HG03378 (cell line): ENCODE measurements at regions not wholly inside any gene's neighbourhood (a gene's known extent, or its start where the extent isn't known, plus 50 kb on each side); places are given as distances from the start of the nearest gene placed in this dataset.

ENCODE experiments used
- ATAC-seq: cut with Tn5 transposase; IDR thresholded peaks from one replicate; pipeline ENCODE4 v1.9.1; 2021; ENCODE audit warnings: mild to moderate bottlenecking, moderate library complexity; ENCODE audit not compliant: unreplicated experiment

DNA sequence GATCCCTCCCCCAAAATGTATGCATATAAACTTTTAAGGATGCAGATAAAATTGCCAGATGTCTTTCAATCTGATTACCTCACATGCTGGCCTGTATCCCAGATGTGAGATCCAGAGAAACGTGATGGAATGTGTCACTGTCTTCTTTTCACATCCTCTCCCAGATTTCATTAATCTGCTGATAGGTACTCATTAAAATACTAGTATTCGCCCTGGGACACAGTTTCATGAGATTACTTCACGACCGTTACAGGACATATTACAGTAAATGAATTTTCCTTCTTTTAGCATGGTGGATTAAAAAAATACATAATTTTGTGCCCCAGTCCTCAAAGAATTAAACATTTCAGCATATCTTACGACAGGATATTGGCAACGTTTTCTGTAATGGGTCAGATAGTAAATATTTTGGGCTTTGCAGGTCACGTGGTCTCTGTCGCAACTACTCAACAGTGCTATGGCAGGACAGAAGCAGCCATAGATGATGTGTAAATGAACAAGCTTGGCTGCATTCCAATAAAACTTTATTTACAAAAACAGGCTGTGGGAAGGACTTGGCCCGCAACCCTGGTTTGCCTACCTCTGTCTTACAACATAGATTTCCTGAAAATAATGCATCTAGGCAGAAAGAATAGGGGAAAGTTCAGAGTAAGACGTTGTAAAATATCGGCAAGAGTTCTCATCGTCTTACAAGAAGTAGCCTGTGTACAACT, 156.0 kb upstream of the DIO3 start:
- no peak for ATAC-seq

DNA sequence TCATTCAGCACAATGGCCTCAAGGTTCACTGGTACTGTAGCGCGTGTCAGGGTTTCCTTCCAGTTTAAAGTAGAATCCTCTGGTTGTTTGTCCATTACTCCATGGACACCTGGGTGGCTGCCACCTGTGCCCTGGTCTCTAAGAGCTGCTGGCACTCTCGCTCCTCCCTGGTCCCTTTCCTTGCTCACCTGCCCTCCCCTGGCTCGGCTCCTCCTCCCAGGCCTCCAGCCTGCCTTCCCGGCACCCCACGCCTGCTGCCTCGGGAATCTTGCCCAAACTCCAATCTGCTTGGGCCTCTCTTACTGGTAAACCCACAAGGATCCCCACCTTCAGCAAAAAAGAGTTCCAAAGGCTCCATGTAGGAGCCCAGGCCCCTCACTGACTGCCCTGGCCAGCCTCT, 154.4 kb upstream of the DIO3 start:
- no peak for ATAC-seq

DNA sequence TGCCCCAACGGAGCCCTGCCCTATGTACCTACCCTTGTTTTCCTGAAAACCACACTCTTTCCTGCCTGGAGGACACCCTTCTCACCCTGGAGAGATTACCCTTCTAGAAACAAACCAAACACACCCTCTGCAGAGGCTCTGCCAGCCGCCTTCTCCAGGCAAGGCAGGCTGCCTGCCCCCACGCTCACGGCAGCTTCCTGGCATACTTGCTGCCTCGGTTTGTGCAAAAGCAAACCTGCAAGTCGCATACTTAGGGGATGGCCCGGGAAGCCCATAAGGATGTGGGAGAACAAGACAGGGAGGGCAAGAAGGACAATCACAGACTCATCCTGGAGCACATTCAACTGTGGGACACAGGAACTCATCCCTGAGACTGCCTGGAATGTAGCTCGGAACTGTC, 154.0 kb upstream of the DIO3 start:
- no peak for ATAC-seq

DNA sequence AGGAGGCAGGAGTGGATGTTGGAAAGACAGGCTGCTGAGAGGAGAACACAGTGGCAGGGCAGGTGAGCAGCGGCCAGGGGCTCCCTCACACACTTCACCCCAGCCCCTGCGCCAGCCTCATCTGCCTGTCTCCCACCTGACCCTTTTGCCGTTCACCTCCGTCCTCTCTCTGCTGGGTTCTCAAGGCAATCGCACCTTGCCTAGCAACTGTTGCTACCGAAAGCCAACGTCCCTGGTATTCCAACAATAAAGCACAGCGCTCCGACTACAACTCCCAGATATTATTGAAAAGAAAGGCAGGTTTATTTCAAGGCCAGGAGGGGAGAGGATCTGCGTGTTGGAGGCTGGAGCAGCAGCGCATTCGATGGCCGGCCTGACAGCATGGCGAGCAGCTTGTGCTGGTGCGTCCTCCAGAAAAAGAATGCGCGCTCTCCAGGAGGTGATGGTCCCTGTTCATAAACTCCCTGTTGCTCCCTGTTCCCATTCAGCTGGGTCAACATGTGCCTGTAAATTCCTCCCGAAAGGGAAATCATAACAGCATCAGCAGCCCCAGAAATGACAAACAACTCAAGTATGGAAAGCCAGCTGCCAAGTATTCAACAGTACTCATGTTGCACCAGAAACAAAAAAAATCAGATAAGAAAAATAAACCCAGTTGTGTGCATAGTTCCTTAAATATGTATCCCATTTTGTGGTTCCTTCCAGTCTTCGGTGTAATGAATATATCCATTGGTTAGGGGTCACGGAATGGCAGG, 153.0 kb upstream of the DIO3 start:
- no peak for ATAC-seq

DNA sequence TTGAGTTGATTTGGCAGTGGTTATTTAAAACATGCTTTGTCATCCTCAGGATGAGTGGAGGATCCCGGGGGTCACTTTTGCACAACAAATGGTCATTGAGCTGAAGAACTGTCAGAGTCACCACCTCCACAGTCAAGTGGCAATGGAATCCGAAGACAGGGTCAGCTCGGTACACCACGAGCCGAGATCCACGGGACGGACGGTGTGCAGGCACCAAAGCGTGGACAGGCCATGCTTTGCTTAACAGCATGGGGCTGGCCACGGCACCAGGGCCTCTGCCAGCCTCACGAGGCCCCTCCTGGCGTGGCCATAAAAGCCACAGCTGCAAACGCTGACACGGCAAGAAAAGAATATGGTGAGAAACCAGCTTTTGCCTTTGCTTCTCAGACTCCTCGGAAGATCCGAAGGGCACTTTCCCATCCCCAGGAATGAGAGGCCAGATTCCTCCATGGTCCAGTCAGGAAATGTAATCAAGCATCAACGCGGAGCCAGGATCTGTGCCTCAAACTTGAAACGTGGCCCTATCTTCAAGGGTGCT, 152.2 kb upstream of the DIO3 start:
- ATAC-seq: no peak

DNA sequence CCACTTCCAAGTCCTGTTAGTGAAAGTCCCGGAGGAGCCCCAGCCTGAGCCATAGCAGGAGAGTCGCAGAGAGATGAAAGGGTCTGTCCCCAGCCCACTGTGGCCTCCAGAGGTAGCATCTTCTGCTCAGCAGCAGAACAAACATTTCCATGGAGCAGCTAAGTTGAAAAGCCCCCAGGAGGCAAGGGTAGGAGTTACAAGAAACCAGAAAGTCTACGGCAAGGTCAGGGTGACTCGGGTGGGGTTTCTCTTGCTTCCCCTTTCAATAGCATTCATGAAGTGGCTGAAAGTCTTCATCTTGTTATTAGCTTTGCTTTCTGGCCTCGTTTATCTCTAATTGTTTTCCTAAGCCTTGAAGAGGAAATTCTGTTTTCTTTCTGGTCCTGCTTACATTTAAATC, 151.2 kb upstream of the DIO3 start:
- ATAC-seq: no peak

DNA sequence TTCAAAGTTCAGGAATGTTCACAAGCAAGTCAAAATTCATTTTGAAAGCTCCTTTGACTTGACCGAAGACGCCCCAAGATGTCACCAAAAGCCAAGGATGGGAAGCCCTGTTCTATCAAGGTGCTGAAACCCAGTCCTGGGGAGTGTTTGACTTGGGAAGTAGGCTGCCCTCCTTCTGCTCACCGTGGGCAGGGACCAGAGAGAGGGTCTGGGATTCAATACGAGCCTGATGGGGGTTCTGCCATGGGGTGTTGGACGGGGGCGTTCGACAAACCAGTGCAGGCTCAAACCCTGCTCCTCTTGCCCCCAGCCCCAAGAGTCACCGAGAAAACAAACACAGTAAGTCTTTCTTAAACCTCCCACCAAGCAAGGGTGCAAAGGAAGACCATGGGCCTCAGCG, 150.1 kb upstream of the DIO3 start:
- no peak for ATAC-seq

DNA sequence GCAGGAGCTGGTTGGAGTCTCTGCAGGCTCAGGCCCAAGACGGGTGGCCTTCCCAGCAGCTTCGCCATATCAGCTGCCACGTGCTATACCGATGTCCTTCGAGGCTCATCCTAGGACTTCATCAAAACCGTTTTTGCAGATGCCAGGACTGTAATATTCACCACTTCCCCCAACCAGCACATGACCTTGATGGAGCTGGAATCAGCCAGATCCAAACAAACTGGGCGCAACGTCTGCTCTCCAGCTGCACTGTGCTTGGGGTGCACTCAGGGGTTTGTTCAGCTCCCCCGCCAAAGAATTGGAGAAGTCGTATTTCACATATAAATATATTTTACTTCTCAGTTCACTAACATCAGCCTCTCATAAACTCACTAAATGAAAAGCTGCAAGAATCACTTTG, 149.5 kb upstream of the DIO3 start:
- no peak for ATAC-seq

DNA sequence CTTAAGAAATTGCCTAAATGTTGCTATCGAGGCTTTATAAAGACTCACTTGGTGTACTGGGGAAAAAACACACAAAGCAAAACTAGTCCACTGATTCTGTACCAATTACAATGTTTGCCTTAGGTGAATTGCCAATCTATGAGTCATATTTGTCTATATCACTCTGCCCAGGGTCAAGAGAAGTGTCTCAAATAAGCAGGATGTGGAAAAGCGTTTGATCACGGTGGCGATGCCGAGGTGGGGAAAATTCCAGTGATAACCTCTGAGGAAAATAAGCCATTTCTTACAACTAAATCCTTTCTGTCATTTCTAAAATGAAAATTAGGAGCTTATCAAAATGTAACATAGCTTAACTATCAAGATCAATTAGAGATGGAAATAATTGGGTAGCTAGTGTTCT, 148.6 kb upstream of the DIO3 start:
- no peak for ATAC-seq

DNA sequence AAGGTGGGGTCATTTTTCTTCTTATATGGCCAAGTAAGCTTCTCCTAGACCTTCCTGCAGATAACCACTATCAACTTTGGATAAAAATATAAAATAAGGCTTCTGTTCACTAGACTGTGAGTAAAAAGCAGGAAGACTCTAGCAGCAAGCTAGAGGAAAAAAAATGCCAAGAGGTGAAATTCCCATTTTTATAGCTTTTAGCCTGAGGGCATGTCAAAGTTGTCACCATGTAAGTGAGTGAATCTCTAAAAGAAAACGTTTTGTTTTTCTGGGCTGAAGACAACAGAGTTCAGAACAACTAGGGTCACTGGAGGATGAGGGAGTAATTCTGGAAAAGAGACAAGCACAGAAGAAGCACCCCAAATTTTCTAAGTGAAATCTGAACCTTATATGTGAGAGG, 143.9 kb upstream of the DIO3 start:
- ATAC-seq: no peak

DNA sequence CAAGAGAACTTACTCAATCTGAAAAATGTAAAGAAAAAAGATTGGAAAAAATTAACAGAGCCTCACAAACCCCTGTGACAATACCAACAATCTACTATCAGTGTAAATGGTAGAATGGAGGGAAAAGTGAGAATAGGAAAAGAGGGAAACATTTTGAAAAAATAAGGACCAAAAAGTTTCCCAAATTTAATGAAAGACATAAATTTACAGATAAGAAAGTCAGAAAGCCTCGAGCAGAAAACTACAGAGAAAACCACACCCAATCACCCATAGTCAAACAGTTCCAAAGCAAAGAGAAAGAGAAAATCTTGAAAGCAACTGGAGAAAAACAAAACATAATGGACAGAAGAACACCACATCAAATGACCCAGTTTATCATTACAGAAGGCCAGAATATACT, 142.7 kb upstream of the DIO3 start:
- no peak for ATAC-seq

DNA sequence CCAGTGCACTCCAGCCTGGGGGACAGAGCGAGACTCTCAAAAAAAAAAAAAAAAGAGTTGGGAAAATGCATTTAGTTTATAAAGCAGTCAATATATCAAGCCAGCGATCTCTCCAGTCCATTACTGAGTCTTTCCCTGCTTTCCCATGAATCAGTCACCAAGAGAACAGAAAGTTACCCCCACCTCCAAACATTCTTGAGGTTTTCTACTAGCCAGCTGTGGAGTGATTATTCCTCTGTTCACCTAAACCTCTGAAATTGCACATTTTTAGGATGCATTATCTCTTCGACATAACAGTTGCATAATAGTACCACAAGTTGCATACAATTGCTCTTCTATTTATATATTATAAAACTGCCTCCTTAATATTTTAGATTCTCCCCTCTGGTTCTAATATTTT, 134.8 kb upstream of the DIO3 start:
- no peak for ATAC-seq

DNA sequence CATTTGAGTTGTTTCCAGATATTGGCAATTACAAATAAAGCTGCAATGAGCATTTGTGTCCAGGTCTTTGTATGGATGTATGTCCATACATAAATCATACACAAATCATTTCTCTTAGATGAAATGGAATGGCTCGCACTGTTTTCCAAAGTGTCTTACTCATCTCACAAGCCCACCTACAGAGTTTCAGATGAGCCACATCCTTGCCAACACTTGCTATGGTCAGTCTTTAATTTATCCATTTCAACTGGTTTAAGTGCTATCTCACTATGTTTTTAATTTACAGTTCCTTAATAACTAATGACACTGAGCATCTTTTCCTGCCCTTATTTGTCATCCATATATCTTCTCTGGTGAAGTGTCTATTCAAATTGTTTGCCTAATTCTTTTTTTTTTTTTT, 132.9 kb upstream of the DIO3 start:
- no peak for ATAC-seq

DNA sequence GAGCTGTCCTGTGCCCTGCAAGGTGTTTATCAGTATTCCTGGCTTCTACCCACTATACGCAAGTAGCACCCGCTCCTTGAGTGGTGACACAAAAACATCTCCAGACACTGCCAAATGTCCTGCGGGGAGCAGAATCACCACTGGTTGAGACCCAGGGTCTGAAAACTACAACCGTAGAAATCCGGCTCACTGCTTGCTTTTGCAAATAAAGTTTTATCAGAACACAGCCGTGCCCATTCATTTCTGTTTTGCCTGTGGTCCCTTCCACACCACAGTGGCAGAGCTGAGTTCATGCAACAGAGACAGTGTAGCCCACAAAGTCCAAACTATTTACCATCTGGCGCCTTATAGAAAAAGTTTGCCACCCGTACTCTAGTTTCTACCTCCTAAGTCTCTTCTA, 125.7 kb upstream of the DIO3 start:
- ATAC-seq: no peak

DNA sequence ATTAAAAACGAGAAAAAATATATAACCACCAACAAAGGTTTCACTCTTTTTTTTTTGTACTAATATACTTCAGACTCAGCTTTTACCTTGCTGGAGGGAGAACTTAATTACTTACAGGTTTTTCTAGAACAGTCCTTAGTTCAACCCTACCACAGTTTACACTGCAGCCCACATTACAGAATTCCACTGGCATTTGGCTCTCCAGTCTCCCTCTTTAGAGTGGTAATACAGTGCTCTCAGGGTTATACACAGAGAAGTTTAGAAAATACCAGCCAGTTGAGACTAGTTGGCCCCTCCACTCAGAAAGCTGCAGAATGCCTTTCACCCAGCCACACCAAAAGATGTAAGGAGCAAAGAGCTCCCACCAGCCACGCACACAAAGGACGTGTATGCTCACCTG, 122.3 kb upstream of the DIO3 start:
- no peak for ATAC-seq

DNA sequence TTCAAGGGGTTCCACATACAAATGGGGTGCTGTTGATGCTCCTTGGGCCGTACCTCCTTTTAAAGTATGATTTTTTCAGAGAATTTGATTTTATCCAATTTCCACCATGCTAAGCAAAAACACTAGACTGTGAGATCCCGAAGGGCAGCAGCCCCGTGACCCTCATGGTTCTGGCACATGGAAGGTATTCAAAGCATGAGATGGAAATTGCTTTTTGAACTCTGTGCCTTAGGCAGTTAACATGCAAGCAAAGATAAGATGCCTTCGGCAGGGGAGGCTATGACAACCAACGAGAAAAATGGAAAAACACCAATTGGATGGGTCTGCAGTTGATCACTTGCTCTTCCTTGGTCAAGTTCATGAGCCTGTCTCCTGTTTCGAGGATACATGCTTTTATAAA, 120.8 kb upstream of the DIO3 start:
- ATAC-seq: no peak

DNA sequence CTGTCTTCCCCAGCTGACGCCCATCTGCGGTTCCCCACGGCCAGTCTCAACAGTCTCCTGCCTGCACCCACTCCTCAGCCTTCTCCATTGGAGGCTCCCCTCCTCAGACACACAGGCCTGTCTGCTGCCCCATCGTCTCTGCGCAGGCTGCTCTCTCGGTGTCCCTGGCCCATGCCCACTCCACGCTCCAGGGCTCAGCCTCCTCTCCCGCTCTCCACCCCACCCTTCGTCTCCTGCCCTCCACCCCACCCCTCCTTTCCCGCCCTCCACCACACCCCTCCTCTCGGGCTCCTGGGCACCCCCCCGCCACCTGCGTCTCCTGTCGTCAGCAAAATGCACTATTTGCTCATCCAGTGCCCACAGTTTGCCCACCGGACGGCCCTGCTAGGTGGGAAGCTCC, 119.6 kb upstream of the DIO3 start:
- no peak for ATAC-seq

DNA sequence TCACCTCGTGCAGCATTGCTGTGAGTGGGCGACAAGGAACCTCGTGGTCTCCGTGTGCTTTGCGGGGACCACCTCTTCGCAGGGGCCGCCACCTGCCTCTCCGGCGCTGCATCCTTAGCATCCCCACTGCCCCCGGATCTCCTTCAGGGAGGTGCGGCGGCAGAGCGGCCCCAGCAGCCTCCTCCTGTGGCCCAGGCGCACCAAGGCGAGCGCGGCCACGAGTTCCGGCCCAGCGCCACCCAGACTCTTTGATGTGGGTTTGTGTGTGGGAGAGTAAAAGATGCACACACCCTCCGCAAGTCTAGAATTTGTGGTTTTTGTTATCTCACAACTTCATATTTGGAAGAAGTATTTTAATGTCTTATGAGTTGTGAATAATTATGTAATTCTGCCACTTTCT, 118.8 kb upstream of the DIO3 start:
- no peak for ATAC-seq

DNA sequence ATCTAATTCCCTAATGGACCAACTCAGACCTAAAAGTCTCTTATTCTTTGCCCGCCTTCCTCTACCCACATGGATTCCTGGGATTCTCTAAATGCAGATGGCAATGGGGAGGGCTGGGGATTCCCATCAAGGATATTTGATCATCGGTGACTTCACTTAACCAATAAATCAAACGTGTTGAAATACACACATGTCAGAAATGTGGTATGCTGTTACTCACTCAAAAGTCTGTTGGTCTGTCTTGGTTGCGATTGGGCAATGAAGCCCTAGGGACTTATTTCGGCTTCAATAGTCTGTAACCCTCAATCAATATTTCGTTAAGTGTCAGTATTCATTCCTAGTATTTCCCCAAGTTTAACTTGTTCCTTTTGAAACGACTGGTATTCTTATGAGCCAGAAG, 117.2 kb upstream of the DIO3 start:
- ATAC-seq: no peak

DNA sequence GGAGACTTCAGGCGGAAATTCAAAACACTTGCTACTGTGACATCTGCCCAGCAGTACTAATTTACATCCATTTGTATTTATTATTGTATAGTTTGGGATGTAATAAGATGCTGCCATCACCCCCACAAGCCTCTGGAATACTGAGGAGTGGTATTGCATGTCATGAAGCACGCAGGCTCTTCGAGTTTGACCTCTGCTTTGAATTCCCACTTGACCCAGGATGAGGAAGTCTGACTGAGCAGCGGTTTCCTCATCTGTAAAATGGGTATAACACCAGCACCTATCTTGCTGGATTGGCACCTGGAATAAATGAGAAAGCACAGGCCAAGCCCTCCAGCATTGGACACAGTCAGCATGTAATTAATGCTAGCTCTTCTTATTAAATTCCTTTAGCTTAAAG, 116.0 kb upstream of the DIO3 start:
- no peak for ATAC-seq

DNA sequence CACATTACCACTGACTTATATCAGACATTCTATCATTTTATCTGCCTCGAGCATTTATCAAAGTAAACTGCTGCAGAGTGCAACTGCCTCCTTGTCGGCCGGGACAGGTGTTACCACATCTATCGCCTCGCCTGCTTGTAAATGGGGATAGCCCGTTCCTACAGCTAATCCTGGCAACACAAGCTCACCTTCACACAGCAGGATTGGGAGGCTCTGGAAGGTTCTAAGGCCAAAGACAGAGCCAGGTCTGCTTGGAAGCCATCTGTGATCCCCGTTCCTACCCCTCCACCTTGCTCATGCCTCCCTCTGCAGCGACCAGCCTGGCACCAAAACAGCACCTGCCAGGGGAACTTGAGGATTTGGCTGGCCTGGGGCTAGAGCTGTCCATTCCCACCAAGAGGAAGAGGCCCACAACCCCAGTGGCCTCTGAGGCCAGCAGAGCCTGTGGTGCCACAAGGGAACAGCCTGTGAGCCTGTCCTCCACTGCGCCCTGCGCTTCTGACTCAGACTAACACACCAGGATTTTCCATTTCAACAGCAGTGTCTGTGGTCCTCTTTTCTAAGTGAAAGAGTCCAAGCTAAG, 114.8 kb upstream of the DIO3 start:
- no peak for ATAC-seq

DNA sequence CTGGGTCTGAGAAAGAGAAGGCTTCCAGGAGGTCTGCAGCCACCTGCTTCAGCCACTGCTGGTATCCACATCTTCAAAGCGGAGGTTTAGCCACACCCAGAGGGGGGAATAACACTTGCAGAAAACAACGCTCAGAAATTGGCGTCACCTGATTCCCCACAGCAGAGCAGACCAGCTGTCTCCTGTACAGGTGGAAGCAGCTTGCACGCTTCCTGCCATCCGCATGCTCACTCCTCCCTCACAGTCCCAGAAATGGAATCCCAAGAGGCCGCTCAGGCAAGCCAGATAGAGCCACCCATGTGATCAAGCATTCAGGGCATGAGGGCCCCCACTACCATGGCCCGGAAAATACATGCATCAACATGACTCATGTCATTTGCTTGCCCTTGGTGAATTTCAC, 112.2 kb upstream of the DIO3 start:
- ATAC-seq: no peak
